NB4 (cell line): ENCODE measurements at regions not wholly inside any gene's neighbourhood (a gene's known extent, or its start where the extent isn't known, plus 50 kb on each side); places are given as distances from the start of the nearest gene placed in this dataset.
"Not testable (repeated sequence)": the region's sequence is repeated elsewhere in the genome, so short reads cannot be mapped to it uniquely, and the experiment has no call there.

Source experiments
- DNase-seq: peaks from one replicate; pipeline ENCODE4 v3.0.0; 2010; ENCODE audit warnings: low read depth
- H3K4me3 ChIP-seq: one replicate; pipeline ENCODE4 v1.5.1; 2011; ENCODE audit warnings: mild to moderate bottlenecking, low read depth, low read length, moderate library complexity
- MAX ChIP-seq: IDR thresholded peaks from 2 replicates; pipeline ENCODE4 v1.6.1; 2011; ENCODE audit warnings: low read depth, low read length
- MYC ChIP-seq: IDR thresholded peaks from 2 replicates; pipeline ENCODE4 v1.6.1; 2011; ENCODE audit warnings: low read depth, low read length
- POLR2A ChIP-seq: IDR thresholded peaks from 2 replicates; pipeline ENCODE4 v1.6.1; 2011; ENCODE audit warnings: mild to moderate bottlenecking; ENCODE audit not compliant: insufficient read length; ENCODE audit errors: extremely low read depth
- TF ChIP-seq, protein P1 (sequence below): IDR thresholded peaks from one replicate; pipeline ENCODE4 v1.5.1; 2012; ENCODE audit warnings: low read depth, low read length

- DNase-seq = no peak
- no peak overlapping the region for H3K4me3 ChIP-seq
These were observed 1260.4 kb downstream of the ROBO1 start for GRCh38 chr3:78507196-78507984.

GRCh38 chr3:78511840-78512239 is 1256.0 kb downstream of the ROBO1 start:
- TF ChIP-seq POLR2A = no peak
- no peak for DNase-seq
- H3K4me3 ChIP-seq = no peak overlapping the region

More at GRCh38 chr3:78507196-78507984, 1260.4 kb downstream of the ROBO1 start:
- TF ChIP-seq POLR2A (no peak), MAX (no peak)

DNA sequence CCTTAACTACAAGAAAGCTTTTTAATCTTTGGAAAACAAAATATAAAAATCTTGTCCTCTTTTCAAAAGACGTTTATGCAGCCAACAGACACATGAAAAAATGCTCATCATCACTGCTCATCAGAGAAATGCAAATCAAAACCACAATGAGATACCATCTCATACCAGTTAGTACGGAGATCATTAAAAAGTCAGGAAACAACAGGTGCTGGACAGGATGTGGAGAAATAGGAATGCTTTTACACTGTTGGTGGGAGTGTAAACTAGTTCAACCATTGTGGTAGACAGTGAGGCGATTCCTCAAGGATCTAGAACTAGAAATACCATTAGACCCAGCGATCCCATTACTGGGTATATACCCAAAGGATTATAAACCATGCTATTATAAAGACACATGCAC is 1255.0 kb downstream of the ROBO1 start:
- DNase-seq, H3K4me3 ChIP-seq: not testable (repeated sequence)

- no peak for DNase-seq
- TF ChIP-seq POLR2A (no peak), MYC (no peak), MAX (no peak)
- TF ChIP-seq, protein P1, sequence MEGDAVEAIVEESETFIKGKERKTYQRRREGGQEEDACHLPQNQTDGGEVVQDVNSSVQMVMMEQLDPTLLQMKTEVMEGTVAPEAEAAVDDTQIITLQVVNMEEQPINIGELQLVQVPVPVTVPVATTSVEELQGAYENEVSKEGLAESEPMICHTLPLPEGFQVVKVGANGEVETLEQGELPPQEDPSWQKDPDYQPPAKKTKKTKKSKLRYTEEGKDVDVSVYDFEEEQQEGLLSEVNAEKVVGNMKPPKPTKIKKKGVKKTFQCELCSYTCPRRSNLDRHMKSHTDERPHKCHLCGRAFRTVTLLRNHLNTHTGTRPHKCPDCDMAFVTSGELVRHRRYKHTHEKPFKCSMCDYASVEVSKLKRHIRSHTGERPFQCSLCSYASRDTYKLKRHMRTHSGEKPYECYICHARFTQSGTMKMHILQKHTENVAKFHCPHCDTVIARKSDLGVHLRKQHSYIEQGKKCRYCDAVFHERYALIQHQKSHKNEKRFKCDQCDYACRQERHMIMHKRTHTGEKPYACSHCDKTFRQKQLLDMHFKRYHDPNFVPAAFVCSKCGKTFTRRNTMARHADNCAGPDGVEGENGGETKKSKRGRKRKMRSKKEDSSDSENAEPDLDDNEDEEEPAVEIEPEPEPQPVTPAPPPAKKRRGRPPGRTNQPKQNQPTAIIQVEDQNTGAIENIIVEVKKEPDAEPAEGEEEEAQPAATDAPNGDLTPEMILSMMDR = no peak
- H3K4me3 ChIP-seq = no peak overlapping the region
These were observed 1251.4 kb downstream of the ROBO1 start for GRCh38 chr3:78516437-78516836.

- TF ChIP-seq MYC = no peak
- TF ChIP-seq, protein P1 = no peak
- DNase-seq = no peak
These were observed 1250.9 kb downstream of the ROBO1 start for GRCh38 chr3:78516937-78517336.

DNA sequence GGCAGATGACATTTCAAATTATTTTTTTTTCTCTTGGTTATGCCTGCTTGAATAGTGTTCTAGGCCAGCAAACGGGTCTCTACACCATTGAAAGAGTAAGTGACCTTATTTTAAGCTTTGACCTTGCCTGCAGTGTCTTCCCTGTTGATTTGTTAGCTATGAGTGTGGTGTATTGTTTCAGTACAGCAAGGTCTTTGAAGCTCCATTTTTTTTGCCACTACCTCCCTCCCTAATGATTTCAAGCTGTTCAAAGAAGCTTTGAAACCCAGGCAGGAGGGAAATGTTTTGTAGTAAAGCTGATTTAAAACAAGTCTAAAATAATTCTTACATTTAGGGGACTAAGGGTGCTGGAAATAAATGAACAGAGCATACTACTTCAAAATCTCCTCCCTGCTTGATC is 1249.8 kb downstream of the ROBO1 start:
- no peak for DNase-seq
- TF ChIP-seq MYC = no peak
- TF ChIP-seq MAX = no peak
- TF ChIP-seq POLR2A = no peak
- TF ChIP-seq, protein P1 = no peak
- no peak overlapping the region for H3K4me3 ChIP-seq

More at GRCh38 chr3:78516937-78517336, 1250.9 kb downstream of the ROBO1 start:
- no peak overlapping the region for H3K4me3 ChIP-seq

DNA sequence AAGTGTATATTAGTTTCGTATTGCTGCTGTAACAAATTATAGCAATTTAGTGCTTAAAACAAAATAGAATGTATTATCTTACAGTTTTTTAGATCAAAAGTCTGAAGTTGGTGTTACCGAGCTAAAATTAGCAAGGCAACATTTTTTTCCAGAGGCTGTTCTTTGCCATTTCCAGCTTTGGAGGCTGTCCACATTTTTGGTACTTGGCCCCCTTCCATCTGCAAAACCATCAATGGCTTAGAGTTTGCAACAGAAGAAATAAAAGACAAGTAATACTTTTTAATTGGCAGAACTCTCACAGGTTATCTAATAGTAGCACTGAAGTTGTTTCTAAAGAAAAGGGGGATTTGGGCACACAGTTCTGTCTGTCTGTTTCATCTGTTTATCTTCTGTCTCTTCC is 1248.5 kb downstream of the ROBO1 start:
- no peak for DNase-seq
- no peak for TF ChIP-seq POLR2A
- TF ChIP-seq MYC = no peak
- TF ChIP-seq, protein P1 = no peak
- no peak for TF ChIP-seq MAX
- no peak overlapping the region for H3K4me3 ChIP-seq
